ENCODE measurements at regions not wholly inside any gene's neighbourhood (a gene's known extent, or its start where the extent isn't known, plus 50 kb on each side); places are given as distances from the start of the nearest gene placed in this dataset.

DNA sequence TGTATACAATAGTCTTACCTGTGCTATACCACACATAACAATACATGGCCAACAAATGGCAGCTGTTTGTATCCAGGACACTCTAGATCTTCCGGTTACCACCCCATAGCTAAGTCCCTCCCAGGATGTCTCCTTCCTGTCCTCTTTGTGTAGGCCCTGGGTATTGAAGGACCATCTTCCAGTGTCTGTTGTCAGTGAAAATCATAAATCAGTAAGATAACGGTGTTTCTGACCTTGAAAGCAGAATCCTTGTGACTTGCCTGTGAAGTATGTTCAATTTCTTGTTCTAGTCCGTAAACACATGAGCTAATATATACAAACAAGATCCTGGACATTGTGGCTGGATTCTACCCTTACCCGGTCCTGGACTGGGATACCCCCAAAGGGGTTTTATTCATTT is 462.8 kb downstream of the NTRK3 start:
- no peaks in the 10 kb centered on the region for H4K20me1 ChIP-seq (ENCODE audit: insufficient read depth, low read length)
- no peak overlapping the region for H3K27ac ChIP-seq (ENCODE audit: extremely low read length, insufficient read depth, low read length)
- in situ Hi-C loops (cut with HindIII; ENCODE audit: extremely low pct_ligation_motif_present, low pct_unique_long_range_greater_than_20kb) = no loop called here
- no peak overlapping the region for H3K9ac ChIP-seq (ENCODE audit: insufficient read depth, low read depth, low read length)
- H3K79me2 ChIP-seq (ENCODE audit: insufficient read depth, low read length) = no peaks in the 10 kb centered on the region
- no peak for DNase-seq (ENCODE audit: low spot score)
- FAIRE-seq = no peak
- no peaks in the 10 kb centered on the region for H3K27me3 ChIP-seq (ENCODE audit: control insufficient read depth in 1 of 2, insufficient read depth in 2 of 2, low read length in 2 of 2)
- H3K4me3 ChIP-seq (replicated peaks in 1 of 3; ENCODE audit: insufficient read depth in 1 of 3, low read depth in 2 of 3, low read length in 3 of 3) = no peak overlapping the region
- no TSS peak for BruUV-seq (replicated peaks)
- H3K4me1 ChIP-seq (ENCODE audit: insufficient read depth, low read length) = no peaks in the 10 kb centered on the region
- no peaks in the 10 kb centered on the region for H3K36me3 ChIP-seq (replicated peaks in 1 of 2; ENCODE audit: control insufficient read depth in 1 of 2, insufficient read depth in 2 of 2, low read length in 2 of 2)
- no peak overlapping the region for H3K4me2 ChIP-seq (ENCODE audit: low read depth, low read length)
- intact Hi-C loops (cut with micrococcal nuclease; ENCODE audit: unreplicated experiment) = no loop called here
- no peak for TF ChIP-seq ZNF572 (CRISPR knock-in tag; IDR thresholded peaks at IDR 0.05)
- no peak for TF ChIP-seq KDM2A (CRISPR knock-in tag; IDR thresholded peaks at IDR 0.05; ENCODE audit: borderline replicate concordance, low read depth)
- no peak for TF ChIP-seq ZNF343 (CRISPR knock-in tag; IDR thresholded peaks at IDR 0.05)
- TF ChIP-seq, protein P1, sequence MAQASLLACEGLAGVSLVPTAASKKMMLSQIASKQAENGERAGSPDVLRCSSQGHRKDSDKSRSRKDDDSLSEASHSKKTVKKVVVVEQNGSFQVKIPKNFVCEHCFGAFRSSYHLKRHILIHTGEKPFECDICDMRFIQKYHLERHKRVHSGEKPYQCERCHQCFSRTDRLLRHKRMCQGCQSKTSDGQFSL (CRISPR knock-in tag; IDR thresholded peaks at IDR 0.05) = no peak
- no peak for TF ChIP-seq SRSF1 (optimal IDR thresholded peaks at IDR 0.05; ENCODE audit: low read depth, low read length)
- ChIA-PET CTCF (ENCODE audit: low intra/inter-chr PET ratio, low total read pairs) (no interaction called here), POLR2A (no interaction called here)
- WGBS (ENCODE audit: low lambda C conversion rate) = 0% methylated on average over 4 of the region's 4 CpGs
- H2AFZ ChIP-seq (ENCODE audit: low read length) = no peak overlapping the region
- no peak for ATAC-seq
- peaks cover 93% of the 10 kb centered on the region for H3K9me3 ChIP-seq (ENCODE audit: low read length)

DNA sequence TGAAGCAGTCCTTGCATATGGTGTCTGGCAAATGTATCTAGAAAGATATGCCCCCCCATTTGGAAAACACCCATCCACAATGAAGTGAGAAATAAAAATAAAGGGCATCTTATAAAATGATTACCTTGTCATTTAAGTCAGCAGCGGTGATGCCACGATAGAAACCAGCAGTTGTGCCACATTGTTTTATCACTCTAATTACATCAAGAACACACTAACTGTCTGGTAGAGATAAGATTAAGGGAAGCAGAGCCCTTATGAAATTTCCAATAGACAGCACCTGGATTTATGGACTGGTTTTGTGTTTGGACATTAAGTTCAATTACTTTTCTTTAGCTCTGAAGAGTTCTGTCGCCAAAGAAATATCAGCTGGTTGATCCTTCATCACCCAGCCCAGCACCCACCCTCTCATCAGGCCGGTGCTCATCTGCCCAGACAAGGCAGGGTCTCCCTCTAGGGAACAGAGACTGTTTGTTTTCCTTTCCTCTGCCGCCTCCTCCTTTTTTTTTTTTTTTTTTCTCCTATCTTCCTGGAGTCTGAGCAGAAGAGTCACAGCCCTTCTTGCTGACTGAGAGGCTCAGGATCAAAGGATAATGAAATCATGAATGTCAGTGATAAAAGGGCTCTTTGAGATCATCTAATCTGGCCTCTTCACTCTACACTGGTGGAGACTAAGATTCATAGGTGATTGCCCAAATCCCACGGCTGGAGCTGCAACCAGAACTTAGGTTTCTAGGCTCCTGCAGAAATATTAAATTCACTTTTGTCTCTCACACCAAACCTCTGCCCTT is 464.1 kb downstream of the NTRK3 start:
- Histone ChIP-seq H3K4me2 (ENCODE audit: low read depth, low read length) (no peak overlapping the region), H3K9me3 (ENCODE audit: low read length) (peaks cover 81% of the 10 kb centered on the region), H2AFZ (ENCODE audit: low read length) (no peak overlapping the region), H4K20me1 (ENCODE audit: insufficient read depth, low read length) (no peaks in the 10 kb centered on the region), H3K27me3 (ENCODE audit: control insufficient read depth in 1 of 2, insufficient read depth in 2 of 2, low read length in 2 of 2) (no peaks in the 10 kb centered on the region), H3K4me1 (ENCODE audit: insufficient read depth, low read length) (no peaks in the 10 kb centered on the region), H3K36me3 (replicated peaks in 1 of 2; ENCODE audit: control insufficient read depth in 1 of 2, insufficient read depth in 2 of 2, low read length in 2 of 2) (no peaks in the 10 kb centered on the region), H3K4me3 (replicated peaks in 1 of 3; ENCODE audit: insufficient read depth in 1 of 3, low read depth in 2 of 3, low read length in 3 of 3) (no peak overlapping the region), H3K79me2 (ENCODE audit: insufficient read depth, low read length) (no peaks in the 10 kb centered on the region), H3K9ac (ENCODE audit: insufficient read depth, low read depth, low read length) (no peak overlapping the region), H3K27ac (ENCODE audit: extremely low read length, insufficient read depth, low read length) (no peak overlapping the region)
- ChIA-PET CTCF (ENCODE audit: low intra/inter-chr PET ratio, low total read pairs) (no interaction called here), POLR2A (no interaction called here)
- ATAC-seq (no peak), DNase-seq (ENCODE audit: low spot score) (no peak), FAIRE-seq (no peak)
- BruUV-seq (replicated peaks) = no TSS peak
- in situ Hi-C loops (cut with HindIII; ENCODE audit: extremely low pct_ligation_motif_present, low pct_unique_long_range_greater_than_20kb) (no loop called here), intact Hi-C loops (cut with micrococcal nuclease; ENCODE audit: unreplicated experiment) (no loop called here)
- 23% methylated on average over 6 of the region's 6 CpGs for WGBS (ENCODE audit: low lambda C conversion rate)
- TF ChIP-seq CBFB (CRISPR knock-in tag; IDR thresholded peaks at IDR 0.05) (no peak), DNMT1 (CRISPR knock-in tag; IDR thresholded peaks at IDR 0.05) (no peak), ZFYVE20 (CRISPR knock-in tag; IDR thresholded peaks at IDR 0.05; ENCODE audit: borderline replicate concordance, low read depth) (no peak), ZNF296 (CRISPR knock-in tag; conservative IDR thresholded peaks at IDR 0.05) (no peak), FOXJ3 (CRISPR knock-in tag; IDR thresholded peaks at IDR 0.05; ENCODE audit: borderline replicate concordance) (no peak)
- TF ChIP-seq, protein P2, sequence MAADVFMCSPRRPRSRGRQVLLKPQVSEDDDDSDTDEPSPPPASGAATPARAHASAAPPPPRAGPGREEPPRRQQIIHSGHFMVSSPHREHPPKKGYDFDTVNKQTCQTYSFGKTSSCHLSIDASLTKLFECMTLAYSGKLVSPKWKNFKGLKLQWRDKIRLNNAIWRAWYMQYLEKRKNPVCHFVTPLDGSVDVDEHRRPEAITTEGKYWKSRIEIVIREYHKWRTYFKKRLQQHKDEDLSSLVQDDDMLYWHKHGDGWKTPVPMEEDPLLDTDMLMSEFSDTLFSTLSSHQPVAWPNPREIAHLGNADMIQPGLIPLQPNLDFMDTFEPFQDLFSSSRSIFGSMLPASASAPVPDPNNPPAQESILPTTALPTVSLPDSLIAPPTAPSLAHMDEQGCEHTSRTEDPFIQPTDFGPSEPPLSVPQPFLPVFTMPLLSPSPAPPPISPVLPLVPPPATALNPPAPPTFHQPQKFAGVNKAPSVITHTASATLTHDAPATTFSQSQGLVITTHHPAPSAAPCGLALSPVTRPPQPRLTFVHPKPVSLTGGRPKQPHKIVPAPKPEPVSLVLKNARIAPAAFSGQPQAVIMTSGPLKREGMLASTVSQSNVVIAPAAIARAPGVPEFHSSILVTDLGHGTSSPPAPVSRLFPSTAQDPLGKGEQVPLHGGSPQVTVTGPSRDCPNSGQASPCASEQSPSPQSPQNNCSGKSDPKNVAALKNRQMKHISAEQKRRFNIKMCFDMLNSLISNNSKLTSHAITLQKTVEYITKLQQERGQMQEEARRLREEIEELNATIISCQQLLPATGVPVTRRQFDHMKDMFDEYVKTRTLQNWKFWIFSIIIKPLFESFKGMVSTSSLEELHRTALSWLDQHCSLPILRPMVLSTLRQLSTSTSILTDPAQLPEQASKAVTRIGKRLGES (CRISPR knock-in tag; IDR thresholded peaks at IDR 0.05; ENCODE audit: borderline replicate concordance) = no peak
- TF ChIP-seq, protein P3, sequence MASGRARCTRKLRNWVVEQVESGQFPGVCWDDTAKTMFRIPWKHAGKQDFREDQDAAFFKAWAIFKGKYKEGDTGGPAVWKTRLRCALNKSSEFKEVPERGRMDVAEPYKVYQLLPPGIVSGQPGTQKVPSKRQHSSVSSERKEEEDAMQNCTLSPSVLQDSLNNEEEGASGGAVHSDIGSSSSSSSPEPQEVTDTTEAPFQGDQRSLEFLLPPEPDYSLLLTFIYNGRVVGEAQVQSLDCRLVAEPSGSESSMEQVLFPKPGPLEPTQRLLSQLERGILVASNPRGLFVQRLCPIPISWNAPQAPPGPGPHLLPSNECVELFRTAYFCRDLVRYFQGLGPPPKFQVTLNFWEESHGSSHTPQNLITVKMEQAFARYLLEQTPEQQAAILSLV (CRISPR knock-in tag; IDR thresholded peaks at IDR 0.05; ENCODE audit: borderline replicate concordance) = no peak

All from HepG2 (cell line).